ENCODE measurements at regions not wholly inside any gene's neighbourhood (a gene's known extent, or its start where the extent isn't known, plus 50 kb on each side); places are given as distances from the start of the nearest gene placed in this dataset.

GRCh38 chr20:40558212-40558611 lies 130.8 kb downstream of the MAFB start:
- TF ChIP-seq CTCF (IDR thresholded peaks at IDR 0.05) (no peak), EP300 (IDR thresholded peaks at IDR 0.05) (no peak)

All from tibial nerve (tissue), 4 donors.